A673 (cell line): ENCODE measurements at regions not wholly inside any gene's neighbourhood (a gene's known extent, or its start where the extent isn't known, plus 50 kb on each side); places are given as distances from the start of the nearest gene placed in this dataset.
A peak's percentile ranks its signal among the peaks of the same experiment; 100 is the strongest.

ENCODE experiments used
- BruUV-seq: library from RNA; stranded (reverse); fragments of 400-500 nt; replicated peaks from 2 replicates; lab custom pipeline; 2021; lab: Mats Ljungman, UMichigan
- CTCF ChIA-PET: fragments of 300-600 bp; sonication (Branson Sonifier 250); formaldehyde crosslinking; loops from one replicate; lab custom pipeline; 2022; ENCODE audit warnings: antibody characterized with exemption; lab: Charles Lee
- POLR2A ChIA-PET: fragments of 300-600 bp; sonication (Branson Sonifier 250); formaldehyde crosslinking; loops from one replicate; lab custom pipeline; 2022; ENCODE audit warnings: antibody characterized with exemption; ENCODE audit not compliant: low non-redundant PET; lab: Charles Lee
- DNase-seq: peaks from one replicate; pipeline ENCODE4 v3.0.0-alpha.2; 2015; ENCODE audit warnings: low spot score
- H3K27ac ChIP-seq: fragments of 200-600 bp; sonication (generic); 2 replicates; pipeline ENCODE4 v1.5.1; 2016; ENCODE audit warnings: mixed run types, low read depth, mild to moderate bottlenecking, mixed read lengths, antibody characterized with exemption, low read length; ENCODE audit not compliant: poor library complexity, severe bottlenecking
- H3K27me3 ChIP-seq: fragments of 200-600 bp; sonication (generic); replicated peaks from 2 replicates; pipeline ENCODE4 v1.6.1; 2017; ENCODE audit warnings: mixed run types, low read depth, mild to moderate bottlenecking, mixed read lengths, antibody characterized with exemption, low read length; ENCODE audit not compliant: insufficient read depth, poor library complexity
- H3K36me3 ChIP-seq: fragments of 200-600 bp; sonication (generic); 2 replicates; pipeline ENCODE4 v1.6.1; 2016; ENCODE audit warnings: mixed run types, mild to moderate bottlenecking, mixed read lengths, antibody characterized with exemption, low read length; ENCODE audit not compliant: insufficient read depth, poor library complexity, severe bottlenecking
- H3K4me1 ChIP-seq: fragments of 200-600 bp; sonication (generic); 2 replicates; pipeline ENCODE4 v1.6.1; 2017; ENCODE audit warnings: mixed run types, mild to moderate bottlenecking, mixed read lengths, antibody characterized with exemption, low read length; ENCODE audit not compliant: insufficient read depth, poor library complexity, severe bottlenecking
- H3K4me3 ChIP-seq: fragments of 200-600 bp; sonication (generic); 2 replicates; pipeline ENCODE4 v1.5.1; 2016; ENCODE audit warnings: low read depth, mixed run types, mild to moderate bottlenecking, mixed read lengths, low read length; ENCODE audit not compliant: poor library complexity, severe bottlenecking
- H3K9me3 ChIP-seq: fragments of 200-600 bp; sonication (generic); 2 replicates; pipeline ENCODE4 v1.6.1; 2016; ENCODE audit warnings: mixed run types, low read depth, mild to moderate bottlenecking, mixed read lengths, antibody characterized with exemption, low read length; ENCODE audit not compliant: poor library complexity, severe bottlenecking
- CTCF ChIP-seq: fragments of 300-800, 200-600 bp; sonication (generic); conservative IDR thresholded peaks from 2 replicates; pipeline ENCODE4 v1.5.1; 2017; ENCODE audit warnings: low read depth, mild to moderate bottlenecking, antibody characterized with exemption, low read length, moderate library complexity, mixed read lengths
- EZH2 ChIP-seq: fragments of 200-600 bp; sonication (generic); IDR thresholded peaks from 2 replicates; pipeline ENCODE4 v1.6.1; 2017; ENCODE audit warnings: borderline replicate concordance, low read depth, mild to moderate bottlenecking, mixed read lengths, antibody characterized with exemption, low read length; ENCODE audit not compliant: poor library complexity, severe bottlenecking
- intact Hi-C: fragments of 100-400 bp; cut with micrococcal nuclease; formaldehyde crosslinking; loops from one replicate; pipeline ENCODE4 v1.10.0; 2022; ENCODE audit not compliant: unreplicated experiment

GRCh38 chr16:74201576-74201975 is 95.0 kb upstream of the PSMD7 start:
- no peak for TF ChIP-seq EZH2
- TF ChIP-seq CTCF, result no peak
- peak; percentile 83 for DNase-seq
- no peak overlapping the region for H3K4me3 ChIP-seq
- H3K9me3 ChIP-seq, result no peaks in the 10 kb centered on the region
- intact Hi-C loops, result no loop called here
- no peaks in the 10 kb centered on the region for H3K36me3 ChIP-seq
- no peaks in the 10 kb centered on the region for H3K27me3 ChIP-seq
- ChIA-PET CTCF (interaction anchor here (0.7 kb wide), 1 partner anchor 25 kb away, joined by 3 read pairs; no protein-coding TSS in a partner anchor), POLR2A (no interaction called here)
- H3K27ac ChIP-seq, result no peak overlapping the region
- H3K4me1 ChIP-seq, result peaks cover 21% of the 10 kb centered on the region
- no TSS peak for BruUV-seq

- ChIA-PET POLR2A (no interaction called here), CTCF (no interaction called here)
- intact Hi-C loops, result no loop called here
- peaks cover 21% of the 10 kb centered on the region for H3K4me1 ChIP-seq
- H3K36me3 ChIP-seq, result no peaks in the 10 kb centered on the region
- peak overlapping the region; percentile 31 for H3K27ac ChIP-seq
- TF ChIP-seq CTCF (no peak), EZH2 (no peak)
- H3K9me3 ChIP-seq, result no peaks in the 10 kb centered on the region
- DNase-seq, result no peak
- no peak overlapping the region for H3K4me3 ChIP-seq
- no peaks in the 10 kb centered on the region for H3K27me3 ChIP-seq
- BruUV-seq, result no TSS peak
Measured at GRCh38 chr16:74200921-74201320, 95.7 kb upstream of the PSMD7 start.

- Histone ChIP-seq H3K36me3 (no peaks in the 10 kb centered on the region), H3K27ac (no peak overlapping the region), H3K9me3 (no peaks in the 10 kb centered on the region), H3K4me3 (no peak overlapping the region), H3K27me3 (no peaks in the 10 kb centered on the region), H3K4me1 (peaks cover 21% of the 10 kb centered on the region)
- ChIA-PET CTCF (no interaction called here), POLR2A (no interaction called here)
- DNase-seq, result no peak
- intact Hi-C loops, result no loop called here
- BruUV-seq, result no TSS peak
- TF ChIP-seq EZH2 (no peak), CTCF (no peak)
Measured at GRCh38 chr16:74199842-74200124, 96.8 kb upstream of the PSMD7 start.
